Hepatocyte (in vitro differentiated cells): ENCODE measurements at regions not wholly inside any gene's neighbourhood (a gene's known extent, or its start where the extent isn't known, plus 50 kb on each side); places are given as distances from the start of the nearest gene placed in this dataset.

Experiments used
- CTCF ChIP-seq: fragments of 200-600 bp; sonication (generic); IDR thresholded peaks from 2 replicates; pipeline ENCODE4 v1.5.1; 2016; ENCODE audit warnings: antibody characterized with exemption, mild to moderate bottlenecking; ENCODE audit not compliant: poor library complexity
- EZH2 ChIP-seq: fragments of 200-600 bp; sonication (generic); IDR thresholded peaks from 2 replicates; pipeline ENCODE4 v1.6.1; 2016; ENCODE audit warnings: antibody characterized with exemption, mild to moderate bottlenecking, borderline replicate concordance
- EZH2phosphoT487 ChIP-seq: fragments of 200-600 bp; sonication (generic); IDR thresholded peaks from one replicate; pipeline ENCODE4 v1.6.1; 2018; ENCODE audit warnings: antibody characterized with exemption, mild to moderate bottlenecking, low read depth, moderate library complexity; ENCODE audit not compliant: unreplicated experiment, severe bottlenecking

- TF ChIP-seq CTCF, result no peak
- TF ChIP-seq EZH2, result no peak
- no peak for TF ChIP-seq EZH2phosphoT487
Measured at GRCh38 chrX:127138218-127138617, 318.7 kb downstream of the PRR32 start.
